Caco-2 (cell line): ENCODE measurements at regions not wholly inside any gene's neighbourhood (a gene's known extent, or its start where the extent isn't known, plus 50 kb on each side); places are given as distances from the start of the nearest gene placed in this dataset.

ENCODE experiments used
- BruUV-seq: library from RNA; stranded (reverse); fragments of 400-500 nt; replicated peaks from 2 replicates; lab custom pipeline; 2021; lab: Mats Ljungman, UMichigan
- CTCF ChIA-PET: fragments of 300-600 bp; sonication (Branson Sonifier 250); formaldehyde crosslinking; loops from one replicate; lab custom pipeline; 2022; ENCODE audit warnings: antibody characterized with exemption; lab: Charles Lee
- POLR2A ChIA-PET: fragments of 300-600 bp; sonication (Branson Sonifier 250); formaldehyde crosslinking; loops from one replicate; lab custom pipeline; 2022; ENCODE audit warnings: antibody characterized with exemption; lab: Charles Lee
- DNase-seq, 2 experiments: peaks; one replicate each; pipeline versions ENCODE4 v3.0.0 to v3.0.0-alpha.2; 2020 to 2022
- H3K27me3 ChIP-seq: replicated peaks from 2 replicates; pipeline ENCODE4 v1.6.0; 2011; ENCODE audit warnings: low read length; ENCODE audit not compliant: control insufficient read depth, insufficient read depth
- H3K36me3 ChIP-seq: 2 replicates; pipeline ENCODE4 v1.5.1; 2011; ENCODE audit warnings: low read length; ENCODE audit not compliant: control insufficient read depth, insufficient read depth
- H3K4me1 ChIP-seq: fragments of 250-450 bp; sonication (Bioruptor Pico); 2 replicates; pipeline ENCODE4 v1.5.1; 2020; ENCODE audit warnings: mild to moderate bottlenecking
- H3K4me3 ChIP-seq: 2 replicates; pipeline ENCODE4 v1.5.1; 2011; ENCODE audit warnings: low read depth, mild to moderate bottlenecking, control low read depth, low read length
- H3K9me3 ChIP-seq: fragments of 250-450 bp; sonication (Bioruptor Pico); 2 replicates; pipeline ENCODE4 v1.5.1; 2020; ENCODE audit warnings: mild to moderate bottlenecking, moderate library complexity
- H3K27ac Mint-ChIP-seq: one replicate; pipeline ENCODE4 v1.8.0; 2022; ENCODE audit warnings: mixed read lengths; ENCODE audit not compliant: unreplicated experiment
- H3K27me3 Mint-ChIP-seq: one replicate; pipeline ENCODE4 v1.8.0; 2022; ENCODE audit warnings: mixed read lengths; ENCODE audit not compliant: insufficient read depth, unreplicated experiment
- H3K36me3 Mint-ChIP-seq: one replicate; pipeline ENCODE4 v1.8.0; 2022; ENCODE audit warnings: mild to moderate bottlenecking, mixed read lengths; ENCODE audit not compliant: insufficient read depth, unreplicated experiment
- H3K4me1 Mint-ChIP-seq: one replicate; pipeline ENCODE4 v1.8.0; 2022; ENCODE audit warnings: low read depth, mixed read lengths; ENCODE audit not compliant: unreplicated experiment
- H3K4me3 Mint-ChIP-seq: one replicate; pipeline ENCODE4 v1.8.0; 2022; ENCODE audit warnings: mild to moderate bottlenecking, moderate library complexity, mixed read lengths; ENCODE audit not compliant: unreplicated experiment
- H3K9me3 Mint-ChIP-seq: one replicate; pipeline ENCODE4 v1.8.0; 2022; ENCODE audit warnings: mixed read lengths; ENCODE audit not compliant: unreplicated experiment
- intact Hi-C: fragments of 100-400 bp; cut with micrococcal nuclease; formaldehyde crosslinking; loops from one replicate; pipeline ENCODE4 v1.10.0; 2022; ENCODE audit not compliant: unreplicated experiment
- TF ChIP-seq, protein P1 (sequence below), 2 experiments: fragments of 200-600 bp in 1 of 2; IDR thresholded peaks; 1 replicate in 1 of 2; 2 replicates in 1 of 2; pipeline versions ENCODE4 v1.5.1 to v1.8.0; 2011 to 2022; ENCODE audit warnings: antibody characterized with exemption in 1 of 2, control low read depth in 1 of 2, inconsistent platforms in 1 of 2, low read depth in 1 of 2, low read length in 1 of 2, mild to moderate bottlenecking in 1 of 2, moderate library complexity in 1 of 2; ENCODE audit not compliant: insufficient read depth in 1 of 2, severe bottlenecking in 1 of 2, unreplicated experiment in 1 of 2

DNA sequence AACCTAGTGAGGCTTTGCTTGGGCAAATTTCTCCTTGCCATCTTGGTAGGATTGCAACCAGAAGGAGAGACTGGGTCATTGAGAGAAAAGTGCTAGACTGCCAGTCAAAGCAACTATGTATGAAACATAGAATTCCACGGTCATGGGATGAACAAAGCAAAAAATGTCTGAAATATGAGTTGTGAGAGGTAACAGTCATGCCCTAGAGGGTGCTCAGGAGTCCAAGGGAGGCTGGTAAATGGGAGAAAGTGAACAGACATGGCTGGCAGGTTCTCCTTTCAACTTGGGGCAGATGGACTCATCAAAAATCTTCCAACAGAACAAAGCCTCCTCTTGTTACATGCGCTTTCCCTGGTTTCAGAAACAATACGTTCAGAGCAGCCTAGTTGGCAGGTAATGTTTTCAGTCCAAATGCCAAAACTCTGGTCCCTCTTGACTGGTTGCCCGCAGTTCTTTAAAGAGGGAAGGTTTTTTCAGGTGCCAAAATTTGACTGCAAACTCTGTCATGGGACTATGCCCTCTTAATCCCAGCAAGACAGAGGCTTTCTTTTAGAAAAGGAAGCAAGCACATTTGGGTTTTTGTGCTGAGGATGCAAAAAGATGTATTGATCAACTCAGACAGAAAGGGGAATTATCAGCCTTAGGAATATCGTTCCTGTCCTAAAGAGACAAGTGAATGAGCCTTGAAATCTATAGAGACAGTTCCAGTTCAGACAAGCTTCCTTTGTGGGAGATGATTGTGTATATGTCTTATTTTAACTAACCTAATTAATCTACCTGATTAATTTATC, 68.5 kb upstream of the SASH1 start:
- no peak for DNase-seq
- BruUV-seq, result no TSS peak
- TF ChIP-seq, protein P1, sequence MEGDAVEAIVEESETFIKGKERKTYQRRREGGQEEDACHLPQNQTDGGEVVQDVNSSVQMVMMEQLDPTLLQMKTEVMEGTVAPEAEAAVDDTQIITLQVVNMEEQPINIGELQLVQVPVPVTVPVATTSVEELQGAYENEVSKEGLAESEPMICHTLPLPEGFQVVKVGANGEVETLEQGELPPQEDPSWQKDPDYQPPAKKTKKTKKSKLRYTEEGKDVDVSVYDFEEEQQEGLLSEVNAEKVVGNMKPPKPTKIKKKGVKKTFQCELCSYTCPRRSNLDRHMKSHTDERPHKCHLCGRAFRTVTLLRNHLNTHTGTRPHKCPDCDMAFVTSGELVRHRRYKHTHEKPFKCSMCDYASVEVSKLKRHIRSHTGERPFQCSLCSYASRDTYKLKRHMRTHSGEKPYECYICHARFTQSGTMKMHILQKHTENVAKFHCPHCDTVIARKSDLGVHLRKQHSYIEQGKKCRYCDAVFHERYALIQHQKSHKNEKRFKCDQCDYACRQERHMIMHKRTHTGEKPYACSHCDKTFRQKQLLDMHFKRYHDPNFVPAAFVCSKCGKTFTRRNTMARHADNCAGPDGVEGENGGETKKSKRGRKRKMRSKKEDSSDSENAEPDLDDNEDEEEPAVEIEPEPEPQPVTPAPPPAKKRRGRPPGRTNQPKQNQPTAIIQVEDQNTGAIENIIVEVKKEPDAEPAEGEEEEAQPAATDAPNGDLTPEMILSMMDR (IDR thresholded peaks at IDR 0.05; ENCODE audit: insufficient read depth in 1 of 2, low read depth in 1 of 2, low read length in 1 of 2, severe bottlenecking in 1 of 2, unreplicated experiment in 1 of 2), result no peak
- ChIA-PET CTCF (no interaction called here), POLR2A (no interaction called here)
- Histone ChIP-seq H3K27me3 (no peaks in the 10 kb centered on the region), H3K4me3 (no peak overlapping the region), H3K36me3 (no peaks in the 10 kb centered on the region), H3K9me3 (no peaks in the 10 kb centered on the region), H3K4me1 (no peaks in the 10 kb centered on the region)
- Mint-ChIP-seq H3K4me1 (no peaks in the 10 kb centered on the region), H3K27ac (no peak overlapping the region), H3K4me3 (no peak overlapping the region), H3K27me3 (no peaks in the 10 kb centered on the region), H3K36me3 (no peaks in the 10 kb centered on the region), H3K9me3 (no peaks in the 10 kb centered on the region)
- intact Hi-C loops, result no loop called here

DNA sequence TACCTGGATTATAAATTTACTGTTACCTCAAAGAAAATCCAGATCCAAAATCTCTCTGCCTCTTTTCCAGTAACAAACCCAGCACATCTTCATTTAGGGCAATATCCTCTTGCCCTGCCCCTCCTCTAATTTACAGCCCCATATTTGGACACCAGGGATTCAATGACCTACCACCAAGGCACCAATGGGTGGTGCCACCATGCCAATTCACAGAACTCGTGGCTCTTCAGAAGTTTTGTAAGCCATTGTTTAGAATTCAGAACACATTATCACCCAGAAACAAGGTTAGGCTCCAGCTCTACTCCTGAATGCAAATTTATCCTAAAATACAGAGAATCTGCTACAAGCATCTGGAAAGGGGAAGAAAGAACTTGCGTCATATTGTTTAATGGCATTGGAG, 67.8 kb upstream of the SASH1 start:
- Mint-ChIP-seq H3K36me3 (no peaks in the 10 kb centered on the region), H3K27ac (no peak overlapping the region), H3K27me3 (no peaks in the 10 kb centered on the region), H3K4me3 (no peak overlapping the region), H3K4me1 (no peaks in the 10 kb centered on the region), H3K9me3 (no peaks in the 10 kb centered on the region)
- no peaks in the 10 kb centered on the region for H3K9me3 ChIP-seq
- no peak overlapping the region for H3K4me3 ChIP-seq
- intact Hi-C loops, result no loop called here
- H3K36me3 ChIP-seq, result no peaks in the 10 kb centered on the region
- ChIA-PET CTCF (no interaction called here), POLR2A (no interaction called here)
- H3K4me1 ChIP-seq, result no peaks in the 10 kb centered on the region
- H3K27me3 ChIP-seq, result no peaks in the 10 kb centered on the region
- no peak for DNase-seq
- BruUV-seq, result no TSS peak
- TF ChIP-seq, protein P1 (IDR thresholded peaks at IDR 0.05; ENCODE audit: insufficient read depth in 1 of 2, low read depth in 1 of 2, low read length in 1 of 2, severe bottlenecking in 1 of 2, unreplicated experiment in 1 of 2), result no peak

DNA sequence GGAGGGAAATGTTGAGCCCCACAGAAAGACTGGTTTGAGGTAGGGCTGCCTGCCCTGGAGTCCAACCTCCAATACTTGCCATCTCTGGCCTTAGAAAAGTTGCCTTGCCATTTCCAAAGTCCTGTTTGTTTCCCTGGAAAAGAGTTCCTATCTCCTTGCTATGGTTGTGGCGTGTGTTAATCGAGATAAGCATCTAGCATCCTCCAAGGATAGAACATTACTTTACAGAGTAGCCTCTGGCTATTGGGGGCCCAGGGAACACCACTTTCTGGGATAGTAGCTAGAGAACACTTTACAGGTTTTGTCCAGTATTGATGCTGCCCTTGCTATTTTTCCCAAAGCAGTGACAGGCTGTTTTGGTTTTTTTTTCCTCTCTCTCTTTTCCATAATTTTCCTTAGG, 57.4 kb upstream of the SASH1 start:
- Mint-ChIP-seq H3K27ac (no peak overlapping the region), H3K9me3 (no peaks in the 10 kb centered on the region), H3K4me1 (no peaks in the 10 kb centered on the region), H3K36me3 (no peaks in the 10 kb centered on the region), H3K27me3 (no peaks in the 10 kb centered on the region), H3K4me3 (no peak overlapping the region)
- Histone ChIP-seq H3K4me3 (no peak overlapping the region), H3K9me3 (no peaks in the 10 kb centered on the region), H3K36me3 (no peaks in the 10 kb centered on the region), H3K27me3 (no peaks in the 10 kb centered on the region), H3K4me1 (no peaks in the 10 kb centered on the region)
- BruUV-seq, result no TSS peak
- CTCF ChIA-PET, result no interaction called here
- intact Hi-C loops, result no loop called here
- TF ChIP-seq, protein P1 (IDR thresholded peaks at IDR 0.05; ENCODE audit: insufficient read depth in 1 of 2, low read depth in 1 of 2, low read length in 1 of 2, severe bottlenecking in 1 of 2, unreplicated experiment in 1 of 2), result no peak
- POLR2A ChIA-PET, result no interaction called here
- DNase-seq, result no peak
